CD4-positive, alpha-beta T cell treated with Interleukin-2 at 100 ng/mL for 4 hours (primary cell): ENCODE measurements at regions not wholly inside any gene's neighbourhood (a gene's known extent, or its start where the extent isn't known, plus 50 kb on each side); places are given as distances from the start of the nearest gene placed in this dataset.

Experiments
- DNase-seq: peaks from one replicate; pipeline ENCODE4 v3.0.0-alpha.2; 2020; ENCODE audit warnings: low spot score

DNA sequence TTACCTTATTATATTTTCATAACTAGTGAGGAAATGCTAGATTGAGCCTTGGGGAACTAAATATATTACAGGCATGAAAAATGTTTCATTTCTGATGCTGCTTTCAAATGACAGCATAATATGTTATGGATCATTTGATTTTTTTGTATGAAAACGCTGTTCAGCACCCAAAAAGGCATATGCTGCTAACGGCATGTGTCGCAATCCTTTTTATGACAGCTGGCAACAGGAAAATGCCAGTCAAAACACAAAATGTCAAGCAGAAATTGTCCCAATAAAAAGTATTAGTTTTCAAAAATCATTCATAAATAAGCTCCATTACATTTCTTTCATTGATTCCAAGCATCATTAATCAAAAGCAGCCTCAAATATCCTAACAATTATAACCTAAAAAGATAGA lies 1244.5 kb downstream of the PCDH7 start:
- DNase-seq = no peak

DNA sequence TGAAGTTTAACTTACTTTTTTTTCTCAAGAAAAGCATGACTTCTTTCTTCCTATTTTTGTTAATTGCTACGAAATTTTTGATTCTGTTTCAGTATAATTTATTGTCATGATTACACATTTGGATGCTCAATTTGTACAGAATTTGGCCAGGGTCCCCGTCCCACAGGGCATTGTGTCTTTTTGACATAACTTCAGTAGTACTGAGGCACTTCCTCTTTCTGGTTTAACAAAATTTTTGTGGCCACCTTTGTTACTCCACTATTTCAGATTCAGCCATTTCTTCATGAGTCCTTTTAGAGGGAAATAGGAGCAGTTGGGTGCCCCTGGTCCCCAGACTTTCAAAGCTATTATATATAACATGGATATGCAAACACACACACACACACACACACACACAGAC lies 1248.7 kb downstream of the PCDH7 start:
- DNase-seq = no peak

GRCh38 chr4:31974490-31975002 lies 1254.4 kb downstream of the PCDH7 start:
- DNase-seq = no peak

GRCh38 chr4:31979988-31980387 lies 1259.8 kb downstream of the PCDH7 start:
- no peak for DNase-seq

- no peak for DNase-seq
Observed at GRCh38 chr4:31983246-31983645, 1263.1 kb downstream of the PCDH7 start.

- no peak for DNase-seq
Observed at GRCh38 chr4:31983677-31984076, 1263.5 kb downstream of the PCDH7 start.

GRCh38 chr4:31984872-31985271 lies 1264.7 kb downstream of the PCDH7 start:
- DNase-seq = no peak

- DNase-seq = no peak
Observed at GRCh38 chr4:31995943-31996901, 1276.1 kb downstream of the PCDH7 start.

GRCh38 chr4:31998807-31999206 lies 1278.6 kb downstream of the PCDH7 start:
- no peak for DNase-seq

- DNase-seq = no peak
Observed at GRCh38 chr4:31999848-32000247, 1279.7 kb downstream of the PCDH7 start.

- DNase-seq = no peak
Observed at GRCh38 chr4:32000846-32001488, 1280.8 kb downstream of the PCDH7 start.

DNA sequence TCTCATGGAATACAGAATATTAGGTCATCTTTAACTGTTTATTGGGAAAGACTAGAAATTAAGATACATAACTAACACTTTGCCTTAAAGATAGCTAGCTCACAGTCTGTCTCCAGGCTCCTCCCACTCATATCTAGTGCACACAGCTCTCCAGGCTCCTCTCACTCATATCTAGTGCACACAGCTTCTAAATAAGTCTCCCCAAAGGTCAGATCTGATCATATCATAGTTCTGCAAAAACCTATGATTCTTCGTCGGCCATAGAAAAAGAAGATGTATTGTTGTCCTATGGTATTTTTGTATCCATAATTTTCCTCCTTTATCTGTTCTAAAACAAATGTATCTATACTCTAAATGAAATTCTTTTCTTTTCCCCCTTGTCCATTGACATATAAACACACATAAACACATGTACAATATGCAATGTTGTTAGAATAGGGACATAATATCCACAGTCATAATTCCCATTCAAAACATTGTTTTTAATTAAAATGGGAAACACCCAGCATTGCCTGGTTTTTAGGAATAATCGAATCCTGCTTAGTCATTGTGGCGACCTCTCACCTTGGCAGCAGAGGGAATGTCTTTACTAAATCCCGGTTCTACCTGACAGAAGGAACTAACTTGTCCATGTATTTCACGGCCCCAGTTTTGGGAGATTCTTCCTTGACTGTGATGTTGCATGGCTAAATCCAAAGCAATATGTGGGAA lies 1282.0 kb downstream of the PCDH7 start:
- no peak for DNase-seq

GRCh38 chr4:32003548-32003947 lies 1283.4 kb downstream of the PCDH7 start:
- DNase-seq = no peak

DNA sequence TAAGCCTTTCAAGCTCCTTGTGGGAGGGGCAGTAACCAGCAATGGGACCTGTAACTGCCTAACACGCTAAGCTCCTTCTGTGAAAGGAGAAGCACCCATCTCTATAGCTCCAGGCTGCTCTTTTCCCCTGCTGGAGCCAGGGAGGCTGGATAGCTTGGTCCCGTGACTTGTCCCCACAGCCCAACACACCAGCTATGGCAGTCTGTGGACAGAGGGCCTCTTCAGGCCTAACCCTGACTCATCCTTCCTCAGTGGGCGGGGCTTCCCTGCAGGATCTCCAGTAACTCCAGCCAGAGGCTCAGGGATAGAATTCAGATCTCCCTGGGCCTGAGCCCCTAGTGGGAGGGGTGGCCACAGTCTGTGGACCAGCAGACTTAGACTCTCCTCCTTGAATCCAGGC lies 1290.1 kb downstream of the PCDH7 start:
- no peak for DNase-seq

DNA sequence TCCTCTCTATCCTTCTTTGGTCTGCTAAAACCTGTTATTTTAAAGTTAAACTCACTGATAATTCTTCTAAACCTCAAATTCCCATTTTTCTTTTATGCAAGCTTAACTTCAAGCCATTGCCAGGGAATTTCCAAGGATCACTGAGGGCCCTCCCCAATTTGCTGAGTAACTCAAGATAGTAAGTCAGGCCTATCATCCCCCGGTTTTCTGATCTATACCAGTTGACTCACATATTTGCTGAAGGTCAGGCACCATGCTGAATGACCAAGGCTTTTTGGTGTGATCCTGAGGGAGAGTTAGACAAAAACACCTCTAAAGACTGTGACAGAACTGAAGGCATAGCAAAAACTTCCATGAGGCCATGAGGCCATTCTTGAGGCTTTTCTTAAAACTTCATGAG lies 1301.9 kb downstream of the PCDH7 start:
- no peak for DNase-seq

GRCh38 chr4:32025851-32026459 lies 1305.8 kb downstream of the PCDH7 start:
- DNase-seq = no peak

GRCh38 chr4:32030406-32030805 lies 1310.2 kb downstream of the PCDH7 start:
- DNase-seq = no peak

DNA sequence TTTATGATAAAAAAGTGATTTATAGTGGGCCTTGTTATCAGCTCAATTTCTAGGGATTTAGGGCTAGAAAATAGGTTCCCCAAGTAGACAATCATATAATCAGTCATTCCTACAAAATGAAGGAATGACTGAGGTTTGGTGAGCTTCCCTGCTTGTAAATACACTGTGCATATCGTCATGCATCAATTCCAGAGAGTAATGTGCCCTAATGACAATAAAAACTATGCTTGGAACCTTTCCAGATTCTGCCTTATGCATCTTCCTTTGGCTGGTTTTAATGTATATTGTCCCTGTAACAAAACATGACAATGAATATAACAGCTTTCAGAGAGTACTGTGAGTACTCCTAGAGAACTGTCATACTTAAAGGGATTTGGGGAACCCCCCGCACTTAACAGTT lies 1310.9 kb downstream of the PCDH7 start:
- DNase-seq = no peak

DNA sequence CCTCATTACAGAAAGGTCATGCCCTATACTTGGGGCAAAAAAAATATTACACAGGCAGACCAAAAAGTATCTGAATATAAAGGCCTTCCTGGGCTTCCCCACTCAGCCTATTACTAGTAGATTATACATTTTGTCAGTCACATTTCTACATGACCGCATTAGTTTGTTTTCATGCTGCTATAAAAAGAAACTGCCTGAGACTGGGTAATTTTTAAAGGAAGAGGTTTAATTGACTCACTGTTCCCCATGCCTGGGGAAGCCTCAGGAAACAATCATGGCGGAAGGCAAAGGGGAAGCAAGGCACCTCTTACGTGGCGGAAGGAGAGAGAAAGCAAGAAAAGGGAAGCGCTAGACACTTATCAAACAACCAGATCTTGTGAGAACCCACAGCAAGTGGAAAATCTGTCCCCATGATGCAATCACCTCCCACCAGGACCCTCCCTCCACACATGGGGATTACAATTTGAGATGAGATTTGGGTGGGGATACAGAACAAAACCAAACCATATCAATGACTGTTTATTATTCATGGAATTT lies 1312.0 kb downstream of the PCDH7 start:
- no peak for DNase-seq

DNA sequence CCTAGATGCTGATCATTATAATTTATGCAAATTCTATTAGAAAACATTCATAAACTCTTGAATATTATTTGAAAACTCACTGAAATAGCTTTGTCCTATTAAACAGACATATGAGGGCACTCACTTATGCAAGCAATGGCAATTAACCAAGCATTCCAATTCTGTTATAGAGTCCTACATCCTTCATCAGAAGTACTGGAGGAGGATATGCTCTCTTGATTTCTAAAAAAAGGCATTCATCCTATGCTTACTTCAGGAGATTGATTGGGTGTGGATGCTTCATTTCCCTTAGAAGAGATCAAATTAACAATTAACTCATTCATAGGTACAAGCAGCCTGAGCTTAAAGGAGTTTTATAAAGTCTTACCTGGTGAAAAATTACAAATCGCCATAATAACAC lies 1317.2 kb downstream of the PCDH7 start:
- no peak for DNase-seq

DNA sequence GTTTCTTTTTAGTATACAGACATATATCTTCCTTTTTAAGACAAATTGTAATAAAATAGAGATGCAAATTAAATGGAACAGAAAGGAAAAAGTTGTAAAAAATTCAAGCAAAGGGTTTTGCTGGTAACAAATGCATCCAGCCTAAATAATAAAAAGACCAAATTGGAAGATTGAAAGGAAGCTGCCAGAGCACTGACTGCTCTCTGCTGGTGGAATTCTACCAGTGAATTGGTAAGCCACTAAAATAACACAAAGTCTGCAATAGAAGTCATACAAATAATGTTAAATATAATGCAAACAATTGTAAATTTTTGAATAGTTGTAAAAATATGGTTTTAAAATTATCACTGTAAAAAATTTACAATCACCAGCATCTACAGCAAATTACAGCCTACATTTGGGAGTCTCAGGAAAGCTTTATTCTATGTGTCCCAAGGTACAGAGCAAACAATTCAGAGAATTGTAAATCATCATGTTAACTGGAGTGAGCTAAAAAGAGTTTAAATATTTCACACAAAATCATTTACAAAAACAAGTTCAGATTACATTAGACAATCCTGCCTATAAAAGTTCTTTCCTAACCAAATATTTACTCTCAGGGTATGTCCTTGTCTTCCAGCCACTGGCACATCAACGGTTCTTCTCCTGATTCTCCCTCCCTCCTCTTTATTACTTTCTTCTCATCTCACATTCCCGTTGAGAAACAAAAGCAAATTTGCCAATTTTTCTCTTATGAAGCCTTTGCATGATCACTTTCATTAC lies 1322.5 kb downstream of the PCDH7 start:
- DNase-seq = no peak
